Loucy (cell line): ENCODE measurements at regions not wholly inside any gene's neighbourhood (a gene's known extent, or its start where the extent isn't known, plus 50 kb on each side); places are given as distances from the start of the nearest gene placed in this dataset.

ENCODE experiments used
- H2AFZ ChIP-seq: fragments of 200-600 bp; sonication (generic); 2 replicates; pipeline ENCODE4 v1.6.0; 2016; ENCODE audit warnings: antibody characterized with exemption, mild to moderate bottlenecking, low read length, moderate library complexity
- H3F3A ChIP-seq: fragments of 200-600 bp; 2 replicates; pipeline ENCODE4 v1.6.0; 2016; ENCODE audit warnings: antibody characterized with exemption, low read depth, mild to moderate bottlenecking
- H3K27me3 ChIP-seq: fragments of 200-600 bp; sonication (generic); 2 replicates; pipeline ENCODE4 v1.6.1; 2014; ENCODE audit warnings: low read length, mild to moderate bottlenecking; ENCODE audit not compliant: insufficient read depth, poor library complexity, severe bottlenecking
- H3K36me3 ChIP-seq: fragments of 200-600 bp; sonication (generic); 2 replicates; pipeline ENCODE4 v1.6.1; 2016; ENCODE audit warnings: low read length; ENCODE audit not compliant: insufficient read depth
- H3K4me1 ChIP-seq: fragments of 200-600 bp; sonication (generic); 2 replicates; pipeline ENCODE4 v1.5.1; 2014; ENCODE audit warnings: low read length, mild to moderate bottlenecking; ENCODE audit not compliant: insufficient read depth, poor library complexity, severe bottlenecking
- H3K4me2 ChIP-seq: fragments of 200-600 bp; sonication (generic); 2 replicates; pipeline ENCODE4 v1.6.0; 2014; ENCODE audit warnings: antibody characterized with exemption, low read length, low read depth, mild to moderate bottlenecking; ENCODE audit not compliant: poor library complexity, severe bottlenecking
- H3K4me3 ChIP-seq: fragments of 200-600 bp; sonication (generic); 2 replicates; pipeline ENCODE4 v1.5.1; 2014; ENCODE audit warnings: low read length, mild to moderate bottlenecking, mixed read lengths; ENCODE audit not compliant: poor library complexity, severe bottlenecking
- H3K79me2 ChIP-seq: fragments of 200-600 bp; sonication (generic); 2 replicates; pipeline ENCODE4 v1.6.1; 2014; ENCODE audit warnings: low read length; ENCODE audit not compliant: insufficient read depth
- H3K9ac ChIP-seq: fragments of 200-600 bp; sonication (generic); 2 replicates; pipeline ENCODE4 v1.6.0; 2014; ENCODE audit warnings: mild to moderate bottlenecking, low read depth, low read length, moderate library complexity; ENCODE audit not compliant: poor library complexity, severe bottlenecking
- H3K9me2 ChIP-seq: fragments of 200-600 bp; sonication (generic); replicated peaks from 2 replicates; pipeline ENCODE4 v1.6.1; 2016; ENCODE audit warnings: low read depth, low read length, mixed read lengths
- H3K9me3 ChIP-seq: fragments of 200-600 bp; sonication (generic); 2 replicates; pipeline ENCODE4 v1.6.1; 2014; ENCODE audit warnings: mild to moderate bottlenecking, antibody characterized with exemption, low read length, low read depth; ENCODE audit not compliant: insufficient read depth
- H4K20me1 ChIP-seq: fragments of 200-600 bp; sonication (generic); 2 replicates; pipeline ENCODE4 v1.6.0; 2014; ENCODE audit warnings: antibody characterized with exemption, low read length, mild to moderate bottlenecking; ENCODE audit not compliant: insufficient read depth, poor library complexity, severe bottlenecking
- EZH2phosphoT487 ChIP-seq: fragments of 200-600 bp; IDR thresholded peaks from 2 replicates; pipeline ENCODE4 v1.6.1; 2018; ENCODE audit warnings: antibody characterized with exemption, mild to moderate bottlenecking, moderate library complexity, borderline replicate concordance
- TF ChIP-seq, protein P1 (sequence below): fragments of 200-600 bp; sonication (generic); conservative IDR thresholded peaks from 2 replicates; pipeline ENCODE4 v1.5.1; 2014; ENCODE audit warnings: mild to moderate bottlenecking, antibody characterized with exemption, low read length

DNA sequence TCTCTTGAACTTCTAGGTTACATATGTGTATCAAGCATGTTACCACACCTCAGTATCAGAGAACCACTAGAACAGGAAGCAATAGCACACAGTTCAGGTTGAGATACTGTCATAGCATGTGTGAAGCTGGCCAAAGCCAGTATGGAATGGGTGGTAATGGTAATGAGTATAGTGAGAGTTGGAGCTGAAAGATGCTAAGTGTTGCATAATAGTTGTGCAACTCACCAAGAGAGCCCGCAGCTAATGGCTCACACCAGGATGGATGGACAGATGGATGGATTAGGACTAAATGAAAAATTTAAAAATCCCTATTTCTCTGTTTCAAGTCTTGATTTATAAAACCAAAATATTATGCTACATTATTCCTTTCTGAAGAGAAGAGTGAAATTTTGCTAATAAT lies 53.4 kb upstream of the KCNN2 start:
- Histone ChIP-seq H3K27me3 (no peaks in the 10 kb centered on the region), H3K4me2 (no peak overlapping the region), H3K4me1 (no peaks in the 10 kb centered on the region), H2AFZ (no peak overlapping the region), H3K9ac (no peak overlapping the region), H3K9me2 (no peaks in the 10 kb centered on the region), H3K9me3 (no peaks in the 10 kb centered on the region), H4K20me1 (no peaks in the 10 kb centered on the region), H3K4me3 (no peak overlapping the region), H3F3A (no peaks in the 10 kb centered on the region), H3K36me3 (no peaks in the 10 kb centered on the region), H3K79me2 (no peaks in the 10 kb centered on the region)
- no peak for TF ChIP-seq EZH2phosphoT487
- TF ChIP-seq, protein P1, sequence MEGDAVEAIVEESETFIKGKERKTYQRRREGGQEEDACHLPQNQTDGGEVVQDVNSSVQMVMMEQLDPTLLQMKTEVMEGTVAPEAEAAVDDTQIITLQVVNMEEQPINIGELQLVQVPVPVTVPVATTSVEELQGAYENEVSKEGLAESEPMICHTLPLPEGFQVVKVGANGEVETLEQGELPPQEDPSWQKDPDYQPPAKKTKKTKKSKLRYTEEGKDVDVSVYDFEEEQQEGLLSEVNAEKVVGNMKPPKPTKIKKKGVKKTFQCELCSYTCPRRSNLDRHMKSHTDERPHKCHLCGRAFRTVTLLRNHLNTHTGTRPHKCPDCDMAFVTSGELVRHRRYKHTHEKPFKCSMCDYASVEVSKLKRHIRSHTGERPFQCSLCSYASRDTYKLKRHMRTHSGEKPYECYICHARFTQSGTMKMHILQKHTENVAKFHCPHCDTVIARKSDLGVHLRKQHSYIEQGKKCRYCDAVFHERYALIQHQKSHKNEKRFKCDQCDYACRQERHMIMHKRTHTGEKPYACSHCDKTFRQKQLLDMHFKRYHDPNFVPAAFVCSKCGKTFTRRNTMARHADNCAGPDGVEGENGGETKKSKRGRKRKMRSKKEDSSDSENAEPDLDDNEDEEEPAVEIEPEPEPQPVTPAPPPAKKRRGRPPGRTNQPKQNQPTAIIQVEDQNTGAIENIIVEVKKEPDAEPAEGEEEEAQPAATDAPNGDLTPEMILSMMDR = no peak

GRCh38 chr5:114310666-114311065 lies 51.2 kb upstream of the KCNN2 start:
- no peaks in the 10 kb centered on the region for H3K79me2 ChIP-seq
- no peaks in the 10 kb centered on the region for H3K9me3 ChIP-seq
- no peaks in the 10 kb centered on the region for H3K9me2 ChIP-seq
- no peaks in the 10 kb centered on the region for H3K36me3 ChIP-seq
- no peak overlapping the region for H3K4me2 ChIP-seq
- H2AFZ ChIP-seq = no peak overlapping the region
- no peak overlapping the region for H3K4me3 ChIP-seq
- H3K9ac ChIP-seq = no peak overlapping the region
- no peaks in the 10 kb centered on the region for H3K27me3 ChIP-seq
- no peaks in the 10 kb centered on the region for H4K20me1 ChIP-seq
- H3K4me1 ChIP-seq = no peaks in the 10 kb centered on the region
- TF ChIP-seq, protein P1 = no peak
- TF ChIP-seq EZH2phosphoT487 = no peak
- no peaks in the 10 kb centered on the region for H3F3A ChIP-seq

DNA sequence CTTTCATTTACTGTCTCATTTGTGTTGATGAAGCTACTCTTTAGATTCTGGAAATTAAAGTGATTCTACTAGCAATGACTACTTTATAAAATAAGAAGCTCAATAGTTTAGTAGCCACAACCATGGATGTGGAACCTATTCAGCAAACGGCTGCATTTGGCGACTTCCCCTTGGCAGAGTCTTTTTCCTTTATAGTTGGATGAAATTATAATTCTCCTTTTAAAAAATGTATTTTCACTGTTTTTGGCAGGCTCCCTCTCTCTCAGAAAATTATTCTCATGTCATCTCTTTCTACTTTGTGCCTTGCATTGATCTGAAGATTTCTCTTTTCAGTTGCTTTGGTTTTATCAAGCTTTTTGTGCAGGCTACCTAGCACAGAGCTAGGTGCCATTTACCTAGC lies 50.6 kb upstream of the KCNN2 start:
- H3K4me3 ChIP-seq = no peak overlapping the region
- TF ChIP-seq, protein P1 = no peak
- TF ChIP-seq EZH2phosphoT487 = no peak
- no peaks in the 10 kb centered on the region for H4K20me1 ChIP-seq
- H3K9me2 ChIP-seq = no peaks in the 10 kb centered on the region
- no peaks in the 10 kb centered on the region for H3K9me3 ChIP-seq
- H3K4me1 ChIP-seq = no peaks in the 10 kb centered on the region
- no peak overlapping the region for H3K9ac ChIP-seq
- no peak overlapping the region for H3K4me2 ChIP-seq
- no peaks in the 10 kb centered on the region for H3K36me3 ChIP-seq
- no peaks in the 10 kb centered on the region for H3F3A ChIP-seq
- H2AFZ ChIP-seq = no peak overlapping the region
- no peaks in the 10 kb centered on the region for H3K79me2 ChIP-seq
- H3K27me3 ChIP-seq = no peaks in the 10 kb centered on the region
